ENCODE measurements at regions not wholly inside any gene's neighbourhood (a gene's known extent, or its start where the extent isn't known, plus 50 kb on each side); places are given as distances from the start of the nearest gene placed in this dataset.

DNA sequence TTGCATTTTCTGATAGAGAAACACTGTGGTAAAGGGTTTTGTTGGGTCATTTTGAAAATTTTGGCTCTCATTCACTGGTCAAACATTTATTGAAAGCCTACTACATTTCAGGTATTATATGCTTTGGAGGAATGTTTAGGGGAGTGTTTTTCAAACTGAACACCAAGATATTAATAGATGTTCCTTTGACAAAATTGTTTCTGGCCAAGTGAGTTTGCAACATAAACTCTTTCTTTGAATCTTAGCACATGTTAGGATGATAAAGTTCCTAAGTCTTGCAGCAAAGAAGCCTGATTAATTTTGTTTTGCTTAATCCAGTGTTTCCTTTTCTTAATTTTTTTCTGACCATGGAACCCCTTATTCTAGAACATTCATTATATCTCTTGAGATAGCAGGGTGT lies 232.5 kb upstream of the PHYHIPL start:
- TF ChIP-seq POLR2AphosphoS5 (IDR thresholded peaks at IDR 0.05) (no peak), EP300 (conservative IDR thresholded peaks at IDR 0.05; ENCODE audit: poor library complexity, severe bottlenecking) (no peak)
